MM.1S (cell line): ENCODE measurements at regions not wholly inside any gene's neighbourhood (a gene's known extent, or its start where the extent isn't known, plus 50 kb on each side); places are given as distances from the start of the nearest gene placed in this dataset.

Experiments
- CTCF ChIP-seq: fragments of 300-600 bp; sonication (generic); IDR thresholded peaks from 2 replicates; pipeline ENCODE4 v1.5.1; 2016; ENCODE audit warnings: antibody characterized with exemption, low read length, mixed read lengths
- EZH2 ChIP-seq: fragments of 300-600 bp; sonication (generic); optimal IDR thresholded peaks from 2 replicates; pipeline ENCODE3; 2017; ENCODE audit warnings: low read depth, mild to moderate bottlenecking, antibody characterized with exemption, low read length, mixed read lengths
- EZH2phosphoT487 ChIP-seq: fragments of 300-600 bp; sonication (generic); IDR thresholded peaks from 2 replicates; pipeline ENCODE4 v1.6.1; 2018; ENCODE audit warnings: antibody characterized with exemption, low read length

GRCh38 chr18:41464278-41464677 is 490.8 kb upstream of the PIK3C3 start:
- TF ChIP-seq CTCF = no peak
- TF ChIP-seq EZH2 = no peak
- no peak for TF ChIP-seq EZH2phosphoT487
